ENCODE measurements at regions not wholly inside any gene's neighbourhood (a gene's known extent, or its start where the extent isn't known, plus 50 kb on each side); places are given as distances from the start of the nearest gene placed in this dataset.

DNA sequence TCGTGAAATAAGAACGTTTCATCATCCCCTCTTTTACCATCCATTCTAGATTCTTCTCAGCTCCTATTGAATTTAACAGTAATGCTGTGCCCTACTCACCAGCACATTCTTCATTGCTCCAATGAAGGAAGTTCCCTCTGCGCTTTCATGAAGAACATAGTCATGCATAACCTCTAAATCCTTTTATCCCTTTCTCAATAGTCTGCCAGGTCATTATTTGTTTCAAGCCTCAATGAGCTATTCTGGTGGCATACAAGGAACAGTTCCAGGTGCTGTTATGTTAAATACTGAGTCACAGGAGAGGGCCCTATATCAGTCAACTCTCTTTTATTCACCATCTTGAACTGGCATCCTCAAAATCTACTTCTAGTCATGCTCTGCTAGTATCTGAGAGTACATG, 381.0 kb downstream of the GPATCH2 start:
- Histone ChIP-seq H3K79me2 (ENCODE audit: control insufficient read depth, insufficient read depth, low read length) (no peaks in the 10 kb centered on the region), H3K4me3 (no peak overlapping the region), H4K20me1 (replicated peaks; ENCODE audit: control insufficient read depth, insufficient read depth, low read length) (no peaks in the 10 kb centered on the region), H3K36me3 (ENCODE audit: control insufficient read depth, insufficient read depth, low read length) (no peaks in the 10 kb centered on the region), H3K4me2 (ENCODE audit: insufficient read depth, low read length) (no peak overlapping the region), H3K27me3 (ENCODE audit: control insufficient read depth in 2 of 2, insufficient read depth in 2 of 2, low read length in 2 of 2) (no peaks in the 10 kb centered on the region), H3K4me1 (replicated peaks in 1 of 2; ENCODE audit: control insufficient read depth in 2 of 2, insufficient read depth in 2 of 2, low read length in 2 of 2) (no peaks in the 10 kb centered on the region), H3K9me1 (ENCODE audit: control insufficient read depth, insufficient read depth, low read length) (no peaks in the 10 kb centered on the region), H3K9ac (ENCODE audit: insufficient read depth in 1 of 2, low read depth in 2 of 2, low read length in 2 of 2) (no peak overlapping the region), H3K9me3 (replicated peaks; ENCODE audit: control insufficient read depth, insufficient read depth, low read depth, low read length) (no peaks in the 10 kb centered on the region), H2AFZ (ENCODE audit: low read depth, low read length) (no peak overlapping the region), H3K27ac (ENCODE audit: extremely low read depth, low read depth, low read length) (no peak overlapping the region)
- WGBS (ENCODE audit: insufficient coverage, low coverage, missing lambda C conversion rate) = 0% methylated on average over 3 of the region's 3 CpGs
- FAIRE-seq (no peak), ATAC-seq (no peak), DNase-seq (ENCODE audit: extremely low read depth in 1 of 4, low spot score in 3 of 4) (no peak)
- ChIA-PET POLR2A (no interaction called here), CTCF (ENCODE audit: low intra/inter-chr PET ratio) (no interaction called here)
- in situ Hi-C loops (cut with MboI) = no loop called here
- intact Hi-C loops (cut with micrococcal nuclease) = no loop called here
- no TSS peak for BruUV-seq (replicated peaks)
- TF ChIP-seq WHSC1 (IDR thresholded peaks at IDR 0.05; ENCODE audit: low read length) (no peak), PCBP2 (IDR thresholded peaks at IDR 0.05; ENCODE audit: low read depth, low read length, poor library complexity, severe bottlenecking) (no peak), POU5F1 (IDR thresholded peaks at IDR 0.05; ENCODE audit: borderline replicate concordance, low read depth, low read length, partially characterized antibody) (no peak), MBD1 (CRISPR knock-in tag; IDR thresholded peaks at IDR 0.05) (no peak), TGIF2 (CRISPR knock-in tag; IDR thresholded peaks at IDR 0.05) (no peak), NR2C1 (IDR thresholded peaks at IDR 0.05) (no peak), NR2C1 (tag; IDR thresholded peaks at IDR 0.05) (no peak), ZNF354B (CRISPR knock-in tag; IDR thresholded peaks at IDR 0.05) (no peak), KDM4B (IDR thresholded peaks at IDR 0.05; ENCODE audit: borderline replicate concordance in 2 of 2, low read depth in 1 of 2) (no peak), ZNF232 (CRISPR knock-in tag; IDR thresholded peaks at IDR 0.05) (no peak), CHD7 (IDR thresholded peaks at IDR 0.05; ENCODE audit: low read depth, low read length) (no peak), MECOM (CRISPR knock-in tag; IDR thresholded peaks at IDR 0.05) (no peak)
